ENCODE measurements at regions not wholly inside any gene's neighbourhood (a gene's known extent, or its start where the extent isn't known, plus 50 kb on each side); places are given as distances from the start of the nearest gene placed in this dataset.
"Not testable (repeated sequence)": the region's sequence is repeated elsewhere in the genome, so short reads cannot be mapped to it uniquely, and the experiment has no call there.

GRCh38 chr6:141800973-141801372 lies 331.8 kb upstream of the GJE1 start:
- not testable (repeated sequence) for TF ChIP-seq CTCF, POLR2A (IDR thresholded peaks at IDR 0.05)
